GM21526 (cell line): ENCODE measurements at regions not wholly inside any gene's neighbourhood (a gene's known extent, or its start where the extent isn't known, plus 50 kb on each side); places are given as distances from the start of the nearest gene placed in this dataset.

Experiments used
- ATAC-seq: cut with Tn5 transposase; IDR thresholded peaks from one replicate; pipeline ENCODE4 v1.9.1; 2021; ENCODE audit warnings: moderate library complexity; ENCODE audit not compliant: unreplicated experiment, low FRiP score

DNA sequence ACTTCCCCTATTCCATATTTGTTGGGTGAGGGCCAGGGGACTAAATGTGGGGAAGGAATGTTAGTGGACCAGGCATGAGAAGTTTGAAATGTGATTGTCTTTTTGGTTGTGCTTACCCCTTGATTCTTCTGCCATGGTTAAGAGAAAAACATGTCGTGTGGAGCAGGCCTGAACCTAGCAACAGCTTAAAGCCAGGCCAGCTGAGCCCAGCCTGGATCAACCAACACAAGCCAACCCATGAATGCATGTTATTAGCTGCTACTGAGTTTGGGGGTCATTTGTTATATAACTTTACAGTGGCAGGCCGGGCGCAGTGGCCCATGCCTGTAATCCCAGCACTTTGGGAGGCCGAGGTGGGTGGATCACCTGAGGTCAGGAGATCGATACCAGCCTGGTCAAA is 52.4 kb upstream of the TRIO start:
- ATAC-seq: no peak

DNA sequence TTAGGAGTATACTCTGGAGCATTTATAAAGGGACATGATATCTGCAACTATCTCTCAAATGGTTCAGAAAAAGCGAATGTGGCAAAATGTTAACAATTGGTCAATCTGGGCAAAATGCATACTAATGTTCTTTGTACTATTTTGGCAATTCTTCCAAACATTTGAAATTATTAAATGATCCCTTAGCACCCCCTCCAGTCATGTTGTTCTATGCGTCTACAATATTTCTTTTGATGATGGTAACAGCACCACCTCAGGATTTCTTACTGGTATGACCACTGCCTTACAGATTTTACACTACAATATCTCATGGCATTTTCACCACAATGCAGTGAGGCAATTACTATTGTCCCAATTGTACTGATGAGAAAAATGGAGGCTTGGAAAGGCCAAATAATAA is 52.9 kb upstream of the TRIO start:
- ATAC-seq: no peak

DNA sequence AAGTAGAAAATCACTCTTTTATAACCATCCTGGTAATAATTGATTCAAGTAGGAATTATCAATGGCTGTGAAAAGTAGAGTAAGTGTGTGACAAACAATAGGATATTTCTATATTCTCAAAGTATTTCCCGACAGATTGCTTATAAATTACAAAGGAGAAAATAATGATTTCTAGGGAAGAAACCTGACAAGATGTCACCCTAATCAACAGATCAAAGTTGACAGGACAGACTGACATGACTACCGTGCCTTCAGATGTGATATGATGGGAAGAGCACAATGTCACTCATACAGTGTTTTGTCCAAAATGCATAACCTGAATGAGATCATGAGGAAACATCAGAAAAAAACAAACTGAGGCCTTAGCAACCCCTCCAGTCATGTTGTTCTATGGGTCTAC is 53.9 kb upstream of the TRIO start:
- no peak for ATAC-seq

DNA sequence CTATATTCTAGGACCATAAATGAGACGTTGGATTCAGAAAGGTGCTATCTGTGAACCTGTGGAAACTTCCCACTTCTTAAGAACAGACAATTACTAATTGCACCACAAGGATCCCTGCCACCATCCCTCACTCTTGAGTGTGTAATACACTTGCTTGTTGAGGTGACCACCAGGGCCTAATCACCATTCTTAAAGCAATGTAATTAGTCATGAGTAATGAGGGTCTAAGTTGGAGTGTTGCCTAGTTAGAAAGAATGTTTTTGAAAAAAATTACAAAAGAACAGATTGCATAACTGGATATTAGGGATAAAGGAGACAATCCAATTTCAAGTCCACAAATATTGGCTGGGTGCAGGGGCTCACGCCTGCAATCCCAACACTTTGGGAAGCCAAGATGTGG is 56.9 kb upstream of the TRIO start:
- ATAC-seq: no peak

DNA sequence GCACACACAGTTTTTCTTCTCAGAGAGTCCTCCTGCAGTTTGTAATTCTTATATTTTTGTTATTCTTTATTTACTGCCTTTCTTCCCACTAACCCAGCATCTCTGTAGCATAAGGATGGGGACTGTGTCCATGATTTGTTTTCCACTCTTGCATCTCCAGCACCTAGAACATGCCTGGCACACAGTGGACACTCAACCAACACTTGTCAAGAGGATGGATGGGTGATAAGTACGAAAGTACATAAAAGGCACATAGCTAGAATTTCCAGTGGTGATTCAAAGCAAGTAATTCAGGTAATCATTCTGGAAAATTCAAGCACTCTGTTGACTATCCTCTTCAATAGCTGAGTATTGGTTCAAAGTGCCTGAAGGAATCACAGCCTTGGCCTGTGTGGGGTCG is 60.2 kb upstream of the TRIO start:
- no peak for ATAC-seq

DNA sequence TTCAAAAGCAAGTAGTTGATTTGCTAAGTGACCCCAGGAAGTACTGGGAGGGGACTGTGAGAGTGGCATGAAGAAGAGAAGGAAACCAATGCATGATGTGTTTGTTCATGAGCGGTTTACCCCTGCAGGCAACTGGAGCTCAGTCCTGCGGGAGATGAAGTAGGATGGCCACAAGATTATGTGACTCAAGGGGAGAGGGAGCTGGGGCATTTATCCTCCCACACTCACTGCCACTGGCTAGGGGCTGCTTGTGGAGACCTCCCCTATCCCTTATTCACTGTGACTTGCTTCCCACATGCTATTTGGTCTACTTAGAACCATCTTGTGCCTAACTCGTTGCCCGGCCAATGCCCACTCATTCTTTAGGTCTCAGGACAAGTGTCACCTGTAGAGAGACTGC is 60.6 kb upstream of the TRIO start:
- no peak for ATAC-seq

DNA sequence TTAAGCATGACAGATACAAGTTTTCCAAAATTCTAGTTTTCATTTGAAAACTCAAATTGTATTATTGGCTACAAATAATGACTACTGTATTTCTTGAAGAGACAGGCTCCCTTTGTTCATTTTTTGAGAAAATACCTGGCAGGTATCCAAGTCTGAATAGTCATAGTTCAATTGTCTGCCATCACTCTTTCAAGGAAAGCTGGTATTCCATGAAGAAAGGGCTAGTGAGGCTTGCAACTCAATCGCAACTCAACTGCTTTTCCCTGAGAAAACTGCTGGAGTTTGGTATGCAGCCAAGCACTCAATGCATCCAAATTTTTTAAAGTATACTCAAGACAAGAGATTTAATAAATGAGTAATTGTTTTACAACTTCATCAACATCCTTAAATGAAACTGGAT is 61.4 kb upstream of the TRIO start:
- ATAC-seq: no peak

DNA sequence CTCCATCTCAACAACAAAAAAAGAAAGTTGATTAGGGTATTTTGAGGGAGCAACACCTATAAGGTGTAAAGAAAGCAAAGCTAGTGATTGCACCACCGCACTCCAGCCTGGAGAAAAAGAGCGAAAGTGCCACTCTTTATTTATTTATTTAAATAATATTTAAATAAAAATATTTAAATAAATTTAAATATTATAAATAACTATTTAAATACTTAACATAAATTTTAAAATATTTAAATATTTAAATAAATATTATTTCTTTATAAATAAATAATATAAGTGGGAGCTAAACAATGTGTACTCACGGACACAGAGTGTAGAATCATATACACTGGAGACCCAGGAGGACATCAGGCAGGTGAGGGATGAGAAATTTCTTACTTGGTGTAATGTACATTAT is 64.4 kb upstream of the TRIO start:
- ATAC-seq: no peak

DNA sequence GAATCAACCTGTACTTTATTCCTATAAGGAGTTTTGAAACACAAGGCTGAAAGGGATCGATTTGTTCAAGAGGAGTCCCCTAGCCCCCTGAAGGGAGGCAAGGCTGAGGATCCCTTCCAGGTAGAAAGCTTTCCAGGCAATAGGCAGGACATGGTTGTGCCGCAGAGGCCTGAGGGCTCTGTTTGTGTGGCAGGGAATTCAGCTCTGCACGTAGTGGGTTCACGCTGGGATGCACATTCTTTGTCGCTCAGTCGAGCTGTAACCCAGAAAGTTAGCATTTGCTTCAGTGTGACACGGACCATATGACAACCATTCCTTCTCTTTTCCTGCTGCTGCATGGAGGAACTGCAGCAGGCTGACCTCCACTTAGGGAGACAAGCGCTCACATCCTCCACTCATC is 65.6 kb upstream of the TRIO start:
- ATAC-seq: no peak

DNA sequence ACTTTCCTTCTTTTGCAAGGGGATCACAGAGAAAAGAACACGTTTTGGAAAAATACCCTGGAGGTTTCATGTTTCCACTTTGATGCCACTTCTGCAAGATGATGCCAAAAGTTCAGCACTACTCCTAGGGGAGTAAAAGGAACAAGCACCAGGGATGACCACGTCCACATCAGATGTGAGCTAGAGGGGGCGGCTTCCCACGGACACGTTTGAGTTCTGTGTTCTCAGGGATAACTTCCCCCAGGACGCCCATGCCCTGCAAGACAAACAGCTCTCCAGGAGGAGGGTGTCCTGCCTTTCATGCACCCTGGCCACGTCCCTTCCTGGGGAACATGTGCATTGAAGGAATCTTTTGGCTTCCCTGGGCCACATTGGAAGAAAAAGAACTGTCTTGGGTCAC is 66.6 kb upstream of the TRIO start:
- ATAC-seq: no peak

DNA sequence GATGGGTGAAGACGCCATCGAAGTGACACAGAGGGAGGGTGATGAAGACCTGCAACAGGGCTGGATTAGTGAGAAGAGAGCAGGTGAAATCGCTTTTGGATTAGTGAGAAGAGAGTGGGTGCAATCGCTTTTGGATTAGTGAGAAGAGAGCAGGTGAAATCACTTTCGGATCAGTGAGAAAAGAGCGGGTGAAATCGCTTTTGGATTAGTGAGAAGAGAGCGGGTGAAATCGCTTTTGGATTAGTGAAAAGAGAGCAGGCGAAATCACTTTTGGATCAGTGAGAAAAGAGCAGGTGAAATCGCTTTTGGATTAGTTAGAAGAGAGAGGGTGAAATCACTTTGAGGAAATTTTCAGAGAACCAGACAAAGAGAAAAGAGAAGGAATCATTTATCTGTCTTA is 67.2 kb upstream of the TRIO start:
- no peak for ATAC-seq

DNA sequence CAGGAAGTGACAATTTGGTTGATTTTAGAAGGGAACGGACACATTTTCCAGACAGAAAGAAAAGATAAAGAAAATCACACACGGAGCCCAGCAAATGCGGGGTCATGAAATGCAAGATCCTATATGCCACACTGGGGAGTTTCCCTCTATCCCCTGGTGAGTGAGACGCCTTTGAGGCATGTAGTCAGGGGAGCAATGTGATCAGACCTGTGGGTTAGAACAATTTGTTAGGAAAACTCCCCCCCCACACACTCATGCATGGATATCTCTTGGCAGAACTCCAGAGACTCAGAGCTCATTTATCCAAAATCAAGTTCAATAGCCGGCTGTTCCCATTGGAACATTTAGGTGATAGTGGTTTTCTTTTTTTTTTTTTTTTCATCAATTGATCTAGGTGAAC is 71.7 kb upstream of the TRIO start:
- no peak for ATAC-seq

DNA sequence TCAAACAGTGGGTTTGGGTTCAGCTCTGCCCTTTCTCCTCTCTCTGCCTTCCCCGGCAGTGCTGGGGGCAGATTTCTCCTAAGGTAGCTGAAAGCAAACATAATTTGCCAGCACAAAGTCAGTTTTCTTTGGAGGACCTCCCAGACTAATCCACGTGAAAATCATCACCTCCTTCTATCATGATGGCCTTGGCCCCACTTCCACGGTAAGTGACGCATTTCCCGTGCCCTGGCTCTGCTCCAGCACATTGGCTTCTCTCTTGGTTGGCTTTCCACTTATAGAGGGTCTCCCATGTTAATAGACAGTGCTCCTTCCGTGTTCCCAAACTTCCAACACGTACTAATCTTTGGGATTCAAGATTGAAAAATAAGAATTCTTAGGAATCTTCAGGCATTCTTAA is 74.1 kb upstream of the TRIO start:
- no peak for ATAC-seq

DNA sequence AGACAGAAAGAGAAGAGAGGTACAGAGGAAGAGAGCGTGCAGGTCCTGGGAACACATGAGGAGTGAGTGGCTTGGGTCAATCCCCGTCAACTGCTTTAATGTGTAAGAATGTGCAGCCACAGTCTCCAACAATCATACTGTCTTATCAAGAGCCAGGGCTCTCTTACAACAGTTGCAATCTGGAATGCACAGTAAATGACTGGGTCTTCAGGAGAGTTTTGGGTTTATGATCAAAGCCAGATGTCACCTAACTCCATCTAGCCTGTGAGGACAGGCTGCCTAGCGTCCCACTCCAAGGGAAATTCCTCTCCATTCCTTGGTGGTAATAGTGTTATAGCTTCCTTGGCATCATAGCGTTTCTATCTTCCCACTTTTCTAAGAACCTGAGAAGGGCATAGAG is 75.0 kb upstream of the TRIO start:
- ATAC-seq: no peak

DNA sequence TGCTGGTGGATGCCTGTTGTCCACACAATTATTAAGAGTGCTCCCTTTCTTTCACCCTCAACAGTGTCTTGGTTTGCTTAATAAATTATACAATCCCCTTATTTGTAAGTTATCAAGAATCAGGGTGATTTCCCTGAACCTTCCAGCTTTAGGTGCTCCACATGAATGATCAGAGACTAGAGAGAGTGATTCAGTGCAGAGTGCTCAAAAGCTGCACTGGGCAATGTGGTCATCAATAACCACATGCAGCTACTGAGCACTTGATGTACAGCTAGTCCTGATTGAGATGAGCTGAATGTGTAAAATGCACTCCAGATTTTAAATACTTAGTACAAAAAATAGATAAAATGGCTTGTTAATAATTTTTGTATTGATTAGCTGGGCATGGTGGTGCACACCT is 76.8 kb upstream of the TRIO start:
- ATAC-seq: no peak

DNA sequence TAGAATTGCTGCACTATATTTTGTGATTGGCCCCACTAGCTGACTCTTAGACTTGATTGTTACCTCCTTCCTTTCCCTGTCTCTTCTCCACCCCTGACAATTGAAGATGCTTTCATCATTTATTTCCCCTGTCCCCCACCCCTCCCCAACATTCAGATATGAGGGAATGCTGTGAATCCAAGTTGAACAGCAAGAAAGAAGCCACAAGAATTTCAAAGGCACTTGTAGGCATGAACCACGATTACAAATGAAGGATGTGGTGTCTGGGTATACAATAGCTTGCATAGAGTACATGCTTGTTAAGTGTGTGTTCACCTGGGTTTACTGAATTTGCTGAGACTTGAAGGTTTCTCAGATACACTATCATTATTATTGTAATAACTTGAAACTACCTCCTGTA is 78.3 kb upstream of the TRIO start:
- ATAC-seq: no peak

DNA sequence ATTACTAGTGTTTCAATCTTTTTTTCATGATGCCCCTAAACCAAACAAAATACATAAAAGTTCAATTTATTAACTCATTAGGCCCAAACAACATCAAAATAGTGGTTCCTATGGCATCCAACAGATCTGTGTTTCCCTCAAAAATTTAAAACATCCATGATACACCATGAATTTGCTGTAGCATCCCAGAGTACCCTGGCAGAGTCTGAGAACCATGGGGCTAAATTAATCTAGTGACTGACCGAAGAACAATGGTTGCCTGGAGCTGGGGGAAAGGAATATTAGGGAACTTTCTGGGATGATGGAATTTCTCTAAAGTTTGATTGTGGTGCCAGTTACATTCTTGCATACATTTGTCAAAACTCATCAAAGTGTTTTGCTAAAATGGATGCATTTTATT is 79.5 kb upstream of the TRIO start:
- ATAC-seq: no peak

DNA sequence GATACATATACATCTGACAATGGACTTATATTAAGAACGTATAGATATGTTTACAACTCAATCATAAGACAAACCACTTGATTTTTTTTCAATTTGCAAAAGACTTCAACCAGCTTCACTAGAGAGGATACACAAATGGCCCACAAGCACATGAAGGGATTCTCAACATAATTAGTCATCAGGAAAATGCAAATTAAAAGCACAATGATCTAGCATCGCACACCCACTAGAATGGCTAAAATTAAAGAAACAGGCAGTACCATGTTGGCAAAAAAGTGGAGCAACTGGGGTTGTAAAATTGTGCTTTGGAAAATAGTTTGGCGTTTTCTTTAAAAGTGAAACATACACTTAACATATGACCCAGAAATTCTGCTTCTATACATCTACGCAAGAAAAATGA is 80.0 kb upstream of the TRIO start:
- ATAC-seq: no peak

DNA sequence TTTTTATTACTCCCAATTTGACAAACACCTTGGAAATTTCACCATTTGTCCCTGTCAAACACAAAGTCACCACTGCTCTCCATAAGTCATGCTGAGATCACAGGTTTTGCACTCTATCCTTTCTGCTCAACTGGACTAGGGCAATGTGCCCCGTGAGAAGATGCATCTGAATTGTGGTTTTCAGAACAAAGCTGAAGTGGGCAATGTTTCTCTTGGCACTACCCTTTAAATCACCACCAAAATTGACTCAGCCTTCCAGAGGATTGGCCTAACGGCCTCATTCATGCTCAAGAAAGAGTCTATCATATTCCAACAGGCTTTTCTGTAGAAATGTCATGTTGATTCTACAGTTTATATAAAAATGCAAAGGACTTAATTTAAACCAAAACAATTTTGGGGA is 81.0 kb upstream of the TRIO start:
- no peak for ATAC-seq

DNA sequence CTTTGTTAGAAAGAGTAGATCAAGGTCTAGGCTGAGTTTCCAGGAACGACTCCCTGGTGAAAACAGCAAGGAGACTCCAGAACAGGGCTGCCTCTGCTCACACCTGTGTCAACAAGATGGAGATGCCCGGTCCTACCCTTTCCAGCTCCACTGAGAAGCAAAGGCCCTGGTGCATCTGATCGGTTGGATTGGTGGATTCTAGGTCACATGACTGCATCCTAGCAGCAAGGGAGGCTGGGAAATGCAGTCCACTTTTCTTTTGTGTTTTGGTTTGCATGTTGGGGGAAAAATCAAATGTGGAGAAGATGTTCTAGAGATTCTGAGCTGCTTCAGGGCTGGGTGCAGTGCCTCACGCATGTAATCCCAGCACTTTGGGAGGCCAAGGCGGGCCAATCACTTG is 82.0 kb upstream of the TRIO start:
- no peak for ATAC-seq

DNA sequence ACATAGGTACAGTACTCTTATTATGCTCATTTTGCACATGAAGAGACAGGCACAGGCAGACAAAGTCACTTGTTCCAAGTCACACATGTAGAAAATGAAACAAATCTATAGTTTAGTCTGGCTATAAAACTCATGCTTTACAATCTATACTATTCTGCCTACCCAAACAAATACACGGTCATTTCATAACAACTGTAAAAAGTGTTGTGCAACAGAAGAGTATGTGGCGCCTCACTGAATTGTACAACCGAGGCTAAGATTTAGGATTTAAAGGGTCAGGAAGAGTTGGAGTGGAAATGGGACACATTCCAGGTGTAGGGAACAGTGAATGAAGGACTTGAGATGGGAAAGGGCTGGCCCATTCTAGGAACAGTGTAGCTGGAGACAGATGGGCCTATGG is 82.9 kb upstream of the TRIO start:
- ATAC-seq: no peak

DNA sequence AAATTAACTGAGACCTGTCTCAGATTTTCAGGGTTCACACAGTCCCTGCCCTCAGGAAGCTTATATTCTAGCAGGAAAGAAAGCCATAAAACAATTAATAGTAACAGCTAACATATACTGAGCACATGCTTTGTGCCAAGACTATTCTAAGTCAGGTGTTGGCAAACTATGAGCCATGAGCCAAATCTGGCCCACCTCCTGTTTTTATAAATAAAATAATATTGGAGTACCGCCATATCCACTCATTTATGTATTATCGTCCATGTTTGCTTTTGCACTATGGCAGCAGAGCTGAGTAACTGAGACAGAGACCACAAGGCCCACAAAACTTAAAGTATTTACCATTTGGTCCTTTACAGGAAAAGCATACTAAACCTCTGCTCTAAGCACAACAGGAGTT is 83.3 kb upstream of the TRIO start:
- ATAC-seq: no peak

DNA sequence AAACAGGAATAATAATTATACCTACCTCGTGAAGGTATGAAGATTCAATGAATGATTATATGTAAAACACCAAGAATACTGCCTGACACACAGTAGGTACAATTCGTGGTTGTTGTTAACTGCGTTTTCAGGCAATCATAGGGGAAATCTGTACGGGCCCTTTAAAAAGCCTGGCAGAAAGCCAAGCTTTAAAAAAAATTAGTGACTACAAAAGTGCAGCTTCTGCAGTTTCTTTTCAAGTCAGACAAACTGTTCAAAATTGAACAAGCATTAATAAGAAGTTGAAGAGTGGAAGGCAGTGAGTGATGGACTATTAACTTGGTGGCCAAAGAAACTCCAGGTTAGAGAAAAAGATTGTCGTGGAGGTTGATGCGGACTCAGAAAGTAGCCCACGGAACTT is 85.9 kb upstream of the TRIO start:
- no peak for ATAC-seq

DNA sequence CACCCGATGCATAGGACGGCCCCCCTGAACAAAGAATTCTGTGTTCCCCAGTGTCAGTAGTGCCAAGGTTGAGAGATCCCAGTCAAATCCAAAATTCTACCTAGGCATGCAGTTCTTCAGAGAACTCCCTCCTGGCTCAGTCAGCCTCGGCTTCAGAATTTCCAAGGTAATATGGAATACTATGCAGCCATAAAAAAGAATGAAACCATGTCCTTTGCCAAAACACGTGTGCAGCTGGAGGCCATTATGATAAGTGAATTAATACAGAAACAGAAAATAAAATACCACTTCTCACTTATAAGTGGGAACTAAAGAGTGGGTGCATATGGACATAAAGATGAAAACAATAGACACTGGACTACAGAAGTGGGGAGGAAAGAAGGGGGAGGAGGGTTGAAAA is 87.1 kb upstream of the TRIO start:
- ATAC-seq: no peak
